HG03045 (cell line): ENCODE measurements at regions not wholly inside any gene's neighbourhood (a gene's known extent, or its start where the extent isn't known, plus 50 kb on each side); places are given as distances from the start of the nearest gene placed in this dataset.

Experiments
- ATAC-seq: cut with Tn5 transposase; IDR thresholded peaks from one replicate; pipeline ENCODE4 v1.9.1; 2021; ENCODE audit warnings: mild to moderate bottlenecking, moderate library complexity; ENCODE audit not compliant: unreplicated experiment

- ATAC-seq: no peak
These were observed 194.4 kb upstream of the KCNJ16 start for GRCh38 chr17:69880591-69881112.

- ATAC-seq: no peak
These were observed 192.7 kb upstream of the KCNJ16 start for GRCh38 chr17:69882281-69882680.

- ATAC-seq: no peak
These were observed 191.9 kb upstream of the KCNJ16 start for GRCh38 chr17:69883120-69883519.

- ATAC-seq: no peak
These were observed 190.7 kb upstream of the KCNJ16 start for GRCh38 chr17:69884356-69884755.

GRCh38 chr17:69884846-69885245 lies 190.2 kb upstream of the KCNJ16 start:
- ATAC-seq: no peak

- ATAC-seq: no peak
These were observed 176.4 kb upstream of the KCNJ16 start for GRCh38 chr17:69898601-69899000.

- no peak for ATAC-seq
These were observed 174.9 kb upstream of the KCNJ16 start for GRCh38 chr17:69900101-69900500.

- ATAC-seq: no peak
These were observed 174.2 kb upstream of the KCNJ16 start for GRCh38 chr17:69900829-69901228.

- no peak for ATAC-seq
These were observed 168.7 kb upstream of the KCNJ16 start for GRCh38 chr17:69906306-69906705.

GRCh38 chr17:69907132-69907847 lies 167.7 kb upstream of the KCNJ16 start:
- ATAC-seq: no peak

- ATAC-seq: no peak
These were observed 166.2 kb upstream of the KCNJ16 start for GRCh38 chr17:69908626-69909368.

GRCh38 chr17:69909389-69909788 lies 165.6 kb upstream of the KCNJ16 start:
- ATAC-seq: no peak

- ATAC-seq: no peak
These were observed 162.2 kb upstream of the KCNJ16 start for GRCh38 chr17:69912805-69913204.

- no peak for ATAC-seq
These were observed 161.8 kb upstream of the KCNJ16 start for GRCh38 chr17:69913216-69913615.

- ATAC-seq: no peak
These were observed 161.4 kb upstream of the KCNJ16 start for GRCh38 chr17:69913616-69914015.

- no peak for ATAC-seq
These were observed 160.5 kb upstream of the KCNJ16 start for GRCh38 chr17:69914520-69914919.

GRCh38 chr17:69916761-69917160 lies 158.3 kb upstream of the KCNJ16 start:
- no peak for ATAC-seq

- ATAC-seq: no peak
These were observed 156.9 kb upstream of the KCNJ16 start for GRCh38 chr17:69918164-69918563.

GRCh38 chr17:69919789-69920188 lies 155.2 kb upstream of the KCNJ16 start:
- ATAC-seq: no peak

- no peak for ATAC-seq
These were observed 154.0 kb upstream of the KCNJ16 start for GRCh38 chr17:69921046-69921445.

- ATAC-seq: no peak
These were observed 146.4 kb upstream of the KCNJ16 start for GRCh38 chr17:69928611-69929010.

GRCh38 chr17:69936996-69937395 lies 138.0 kb upstream of the KCNJ16 start:
- no peak for ATAC-seq
